Mammary epithelial cell (primary cell): ENCODE measurements at regions not wholly inside any gene's neighbourhood (a gene's known extent, or its start where the extent isn't known, plus 50 kb on each side); places are given as distances from the start of the nearest gene placed in this dataset.

ENCODE experiments used
- EZH2 ChIP-seq: IDR thresholded peaks from 2 replicates; pipeline ENCODE4 v1.6.1; 2012; ENCODE audit warnings: low read length, inconsistent platforms, borderline replicate concordance
- TF ChIP-seq, protein P1 (sequence below), 2 donors: IDR thresholded peaks in 1 of 2; conservative IDR thresholded peaks in 1 of 2; 2 replicates each; pipeline ENCODE4 v1.5.1; 2011 to 2012; ENCODE audit warnings: inconsistent platforms in 2 of 2, low read length in 2 of 2, mild to moderate bottlenecking in 2 of 2, control low read depth in 1 of 2, low read depth in 1 of 2; ENCODE audit not compliant: insufficient read depth in 1 of 2; ENCODE audit errors: extremely low read depth in 1 of 2

DNA sequence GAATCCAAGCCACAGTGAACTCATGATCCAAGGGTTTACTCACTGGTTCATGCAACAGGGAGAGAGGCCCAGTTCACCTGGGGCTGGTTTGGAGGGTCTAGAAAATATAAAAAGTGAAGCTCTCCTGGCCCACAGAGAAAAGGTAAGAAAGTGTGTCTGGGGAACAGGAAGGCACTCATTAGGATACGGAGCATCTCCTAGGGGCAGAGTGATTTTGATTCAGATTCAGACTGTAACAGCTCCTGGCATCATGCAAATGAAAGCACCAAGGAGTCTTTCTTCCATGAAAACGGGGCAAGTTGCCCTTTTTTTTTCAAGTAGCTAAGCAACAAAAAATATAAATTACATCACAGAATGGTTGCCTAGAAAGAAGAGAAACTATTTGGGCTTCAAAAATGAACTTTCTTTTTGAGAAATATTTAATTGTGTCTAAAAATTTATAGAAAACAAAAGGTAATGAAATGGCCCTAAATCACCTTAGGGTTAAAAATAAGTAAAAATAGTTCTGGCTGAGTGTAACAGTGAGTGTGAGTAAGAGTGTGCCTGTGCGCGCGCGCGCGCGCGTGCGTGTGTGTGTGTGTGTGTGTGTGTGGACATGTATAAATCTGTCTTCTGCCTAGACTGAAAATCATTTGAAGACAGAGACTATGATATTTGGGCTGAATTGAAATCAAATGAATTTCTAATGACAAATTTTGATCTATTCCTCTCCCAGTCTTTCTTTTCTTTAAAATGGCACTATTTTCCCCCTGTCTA lies 177.8 kb upstream of the ZNF462 start:
- TF ChIP-seq, protein P1, sequence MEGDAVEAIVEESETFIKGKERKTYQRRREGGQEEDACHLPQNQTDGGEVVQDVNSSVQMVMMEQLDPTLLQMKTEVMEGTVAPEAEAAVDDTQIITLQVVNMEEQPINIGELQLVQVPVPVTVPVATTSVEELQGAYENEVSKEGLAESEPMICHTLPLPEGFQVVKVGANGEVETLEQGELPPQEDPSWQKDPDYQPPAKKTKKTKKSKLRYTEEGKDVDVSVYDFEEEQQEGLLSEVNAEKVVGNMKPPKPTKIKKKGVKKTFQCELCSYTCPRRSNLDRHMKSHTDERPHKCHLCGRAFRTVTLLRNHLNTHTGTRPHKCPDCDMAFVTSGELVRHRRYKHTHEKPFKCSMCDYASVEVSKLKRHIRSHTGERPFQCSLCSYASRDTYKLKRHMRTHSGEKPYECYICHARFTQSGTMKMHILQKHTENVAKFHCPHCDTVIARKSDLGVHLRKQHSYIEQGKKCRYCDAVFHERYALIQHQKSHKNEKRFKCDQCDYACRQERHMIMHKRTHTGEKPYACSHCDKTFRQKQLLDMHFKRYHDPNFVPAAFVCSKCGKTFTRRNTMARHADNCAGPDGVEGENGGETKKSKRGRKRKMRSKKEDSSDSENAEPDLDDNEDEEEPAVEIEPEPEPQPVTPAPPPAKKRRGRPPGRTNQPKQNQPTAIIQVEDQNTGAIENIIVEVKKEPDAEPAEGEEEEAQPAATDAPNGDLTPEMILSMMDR (conservative IDR thresholded peaks at IDR 0.05 in 1 of 2, IDR thresholded peaks at IDR 0.05 in 1 of 2; ENCODE audit: extremely low read depth in 1 of 2, insufficient read depth in 1 of 2, low read depth in 1 of 2, low read length in 2 of 2), result no peak
- no peak for TF ChIP-seq EZH2
